IMR-90 (cell line): ENCODE measurements at regions not wholly inside any gene's neighbourhood (a gene's known extent, or its start where the extent isn't known, plus 50 kb on each side); places are given as distances from the start of the nearest gene placed in this dataset.

ENCODE experiments used
- BHLHE40 ChIP-seq: fragments of 150-350 bp; IDR thresholded peaks from 2 replicates; pipeline ENCODE4 v1.6.1; 2016; ENCODE audit warnings: mild to moderate bottlenecking, low read depth, low read length
- CTCF ChIP-seq: conservative IDR thresholded peaks from 2 replicates; pipeline ENCODE4 v1.5.1; 2012; ENCODE audit warnings: mild to moderate bottlenecking, low read depth, low read length, improper control_type of control experiment
- RCOR1 ChIP-seq: IDR thresholded peaks from 2 replicates; pipeline ENCODE4 v1.6.1; 2012; ENCODE audit warnings: mild to moderate bottlenecking, low read length, improper control_type of control experiment; ENCODE audit not compliant: insufficient replicate concordance
- RFX5 ChIP-seq: IDR thresholded peaks from 2 replicates; pipeline ENCODE4 v1.8.0; 2012; ENCODE audit warnings: low read depth, mild to moderate bottlenecking, low read length, moderate library complexity
- USF2 ChIP-seq: fragments of 150-350 bp; IDR thresholded peaks from 2 replicates; pipeline ENCODE4 v1.6.1; 2017; ENCODE audit warnings: mild to moderate bottlenecking, antibody characterized with exemption, low read length, low read depth

- no peak for TF ChIP-seq CTCF
- no peak for TF ChIP-seq RFX5
- TF ChIP-seq USF2 = no peak
- no peak for TF ChIP-seq RCOR1
- TF ChIP-seq BHLHE40 = no peak
Observed at GRCh38 chr1:57857809-57858208, 433.9 kb upstream of the DAB1 start.
